Dermis microvascular lymphatic vessel endothelial cell (primary cell): ENCODE measurements at regions not wholly inside any gene's neighbourhood (a gene's known extent, or its start where the extent isn't known, plus 50 kb on each side); places are given as distances from the start of the nearest gene placed in this dataset.

Experiments used
- DNase-seq, 2 donors: peaks; one replicate each; pipeline versions ENCODE4 v3.0.0 to v3.0.0-alpha.2; 2010; ENCODE audit warnings: low read depth in 2 of 2

GRCh38 chr3:168469436-168469835 lies 373.7 kb upstream of the GOLIM4 start:
- no peak for DNase-seq

DNA sequence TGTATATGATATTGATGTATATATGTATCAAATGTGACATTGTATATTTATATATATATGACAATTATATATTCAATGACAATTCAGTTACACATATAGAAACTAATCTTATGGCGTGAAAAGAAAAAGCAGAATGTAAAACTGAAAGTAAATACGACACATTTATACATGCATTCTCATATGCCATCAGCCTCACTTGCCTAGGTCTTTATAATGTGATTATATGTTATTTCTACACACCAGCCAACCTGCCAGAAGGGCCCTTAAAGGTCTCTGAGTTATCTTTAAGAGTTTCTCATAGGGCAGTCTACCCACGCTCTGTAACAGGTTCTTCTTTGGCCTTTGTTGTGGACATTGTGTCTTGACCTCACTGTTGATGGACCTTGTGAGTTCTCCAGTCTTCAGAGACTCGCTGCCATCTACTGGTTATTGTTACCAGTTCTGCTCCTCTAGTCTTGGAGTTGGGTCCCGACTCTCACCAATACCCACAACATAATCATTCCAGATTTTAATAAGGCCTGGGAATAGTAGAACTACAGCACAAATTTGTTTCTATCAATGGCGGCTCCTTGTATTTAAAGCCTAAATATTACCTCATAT lies 371.5 kb upstream of the GOLIM4 start:
- DNase-seq = no peak

DNA sequence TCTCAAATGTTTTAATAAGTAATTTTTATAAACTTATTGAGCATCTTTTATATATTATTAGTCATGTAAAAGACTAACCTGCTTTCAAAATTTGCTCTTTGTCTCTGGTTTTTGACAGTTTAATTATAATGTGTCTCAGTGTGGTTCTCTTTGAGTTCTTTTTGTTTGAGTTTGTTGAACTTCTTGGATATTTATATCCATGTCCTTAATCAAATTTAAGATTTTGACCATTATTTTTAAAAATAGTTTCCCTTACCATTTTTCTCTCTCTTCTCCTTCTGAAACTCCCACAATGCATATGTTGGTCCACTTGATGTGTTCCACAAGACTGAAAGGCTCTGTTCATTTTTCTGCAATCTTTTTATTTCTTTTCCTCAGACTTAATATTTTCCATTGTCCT lies 366.1 kb upstream of the GOLIM4 start:
- DNase-seq = no peak

DNA sequence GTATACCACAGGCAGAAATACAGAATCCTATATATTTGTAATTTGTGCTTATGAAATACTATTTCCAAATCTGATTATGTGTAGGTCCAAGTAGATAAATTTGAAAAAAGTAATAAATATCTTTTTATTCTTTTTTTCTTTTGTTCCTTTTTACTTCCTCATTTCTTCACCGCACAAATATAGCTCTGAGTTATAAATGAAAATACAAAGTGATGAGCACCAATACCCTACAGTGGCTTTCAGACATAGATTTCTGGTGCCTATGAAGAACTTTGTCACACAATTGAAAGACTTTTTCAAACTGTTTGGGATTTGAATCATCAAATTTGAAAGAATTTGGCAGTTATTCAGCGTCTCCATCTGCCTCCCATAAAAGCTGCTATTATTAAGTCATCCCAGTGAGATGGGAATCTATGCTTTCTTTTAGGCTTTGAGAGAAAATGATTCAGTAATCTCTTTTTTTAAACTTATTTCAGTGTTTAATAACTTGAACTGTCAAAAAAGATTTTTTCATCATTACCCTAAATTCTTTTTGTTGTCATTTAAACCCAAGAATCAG lies 363.6 kb upstream of the GOLIM4 start:
- no peak for DNase-seq

GRCh38 chr3:168457954-168458539 lies 362.3 kb upstream of the GOLIM4 start:
- DNase-seq = no peak

- no peak for DNase-seq
Measured at GRCh38 chr3:168455814-168456213, 360.1 kb upstream of the GOLIM4 start.

GRCh38 chr3:168453623-168454022 lies 357.9 kb upstream of the GOLIM4 start:
- no peak for DNase-seq

DNA sequence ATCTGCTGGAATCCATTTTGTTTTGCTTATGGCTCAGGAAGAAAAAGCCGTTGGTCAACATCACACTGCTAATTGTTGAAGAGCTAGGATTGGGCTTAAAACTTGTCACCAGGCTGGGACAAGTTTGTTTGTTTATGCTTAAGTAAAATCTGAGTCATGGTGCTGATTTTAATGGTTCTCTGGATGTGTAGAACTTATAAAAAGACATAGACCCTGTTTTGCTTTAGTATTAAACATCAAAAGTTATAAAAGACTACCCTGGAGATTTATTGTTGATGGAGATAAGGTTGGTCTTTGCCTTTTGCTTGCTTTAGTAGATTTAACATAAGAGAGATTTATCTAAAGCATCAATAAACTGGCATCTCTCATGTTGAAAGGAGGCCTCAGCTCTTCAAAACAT lies 348.2 kb upstream of the GOLIM4 start:
- DNase-seq = no peak

- no peak for DNase-seq
Measured at GRCh38 chr3:168442502-168442901, 346.8 kb upstream of the GOLIM4 start.

GRCh38 chr3:168436245-168436724 lies 340.6 kb upstream of the GOLIM4 start:
- no peak for DNase-seq

DNA sequence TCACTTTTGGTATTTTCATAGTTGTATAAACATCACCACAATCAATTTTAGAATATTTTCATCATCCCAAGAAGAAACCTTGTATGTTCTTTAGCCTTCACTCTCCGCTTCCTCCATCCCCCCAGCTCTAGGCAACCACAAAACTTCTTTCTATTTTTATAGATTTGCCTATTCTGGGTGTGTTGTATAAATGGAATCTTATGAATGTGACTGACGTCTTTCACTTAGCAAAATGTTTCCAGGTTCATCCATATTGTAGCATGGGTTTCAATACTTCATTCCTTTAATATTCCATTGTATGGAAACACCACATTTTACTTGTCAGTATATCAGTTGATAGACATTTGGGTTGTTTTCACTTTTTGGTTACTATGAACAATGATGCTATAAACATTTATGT lies 335.8 kb upstream of the GOLIM4 start:
- no peak for DNase-seq

- no peak for DNase-seq
Measured at GRCh38 chr3:168427835-168428475, 332.2 kb upstream of the GOLIM4 start.

DNA sequence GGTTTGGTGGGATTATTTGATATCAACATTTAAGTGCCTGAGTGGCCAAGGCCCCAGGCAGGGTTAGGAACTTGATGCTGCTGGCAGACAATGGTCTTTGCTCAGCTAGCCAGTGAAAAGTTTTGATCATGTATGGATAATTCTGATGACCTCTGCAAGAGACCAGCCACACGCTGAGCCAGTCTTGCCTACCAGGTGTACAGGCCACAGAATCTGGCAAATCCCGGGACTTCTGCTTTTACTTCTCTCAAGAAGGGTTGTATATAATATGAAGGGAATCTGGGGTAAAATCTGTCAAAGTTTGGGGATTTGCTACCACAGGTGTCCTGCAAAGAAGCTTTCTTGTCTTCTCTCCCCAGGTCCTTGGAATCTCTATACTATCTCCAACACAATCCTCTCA lies 331.4 kb upstream of the GOLIM4 start:
- no peak for DNase-seq

DNA sequence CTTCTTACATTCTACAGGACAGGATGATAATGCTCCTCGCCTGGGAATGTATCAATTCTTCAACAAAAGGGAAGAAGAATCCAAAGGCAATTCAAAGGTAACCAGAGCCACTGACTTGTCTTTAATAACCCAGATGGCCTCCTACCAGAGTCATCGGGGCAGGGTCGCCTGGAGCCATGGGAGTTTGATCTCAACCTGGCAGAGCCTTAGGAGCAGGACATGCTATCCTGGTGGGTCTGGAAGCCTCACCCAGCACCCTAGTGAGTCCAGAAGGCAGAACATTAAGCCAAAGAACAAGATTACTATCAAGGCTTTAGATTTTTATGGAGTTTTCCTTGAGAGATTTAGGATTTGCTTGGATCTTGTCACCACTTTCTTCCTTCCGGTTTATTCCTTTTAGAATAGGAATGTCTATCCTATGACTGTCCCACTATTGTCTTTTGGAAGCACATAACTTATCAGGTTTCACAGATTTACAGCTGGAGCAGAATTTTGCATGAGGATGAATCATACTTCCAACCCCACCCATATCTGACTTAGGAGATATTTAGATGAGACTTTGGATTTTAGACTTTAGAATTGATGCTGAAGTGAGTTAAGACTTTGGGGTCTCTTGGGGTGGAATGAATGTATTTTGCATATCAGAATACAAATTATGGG lies 330.3 kb upstream of the GOLIM4 start:
- DNase-seq = no peak

GRCh38 chr3:168424059-168424734 lies 328.5 kb upstream of the GOLIM4 start:
- DNase-seq = no peak

GRCh38 chr3:168422843-168423242 lies 327.1 kb upstream of the GOLIM4 start:
- no peak for DNase-seq

DNA sequence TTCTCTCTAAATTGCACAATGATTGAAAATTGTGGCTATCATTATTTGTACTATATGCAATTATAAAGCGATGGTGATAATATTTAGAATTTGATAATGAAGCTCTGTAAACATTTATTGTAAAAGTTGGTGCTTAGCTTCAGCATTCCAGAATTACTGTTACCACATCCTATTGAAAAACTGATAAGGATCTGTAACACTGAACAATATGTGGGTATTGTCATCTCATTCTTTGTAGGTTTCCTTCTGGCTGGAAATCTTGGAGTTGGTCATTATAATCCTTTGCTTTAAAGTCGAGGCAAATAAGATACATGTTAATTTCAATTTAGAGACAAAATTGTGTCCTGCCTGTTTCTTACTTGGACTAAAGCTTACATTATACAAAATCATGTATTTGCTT lies 323.4 kb upstream of the GOLIM4 start:
- DNase-seq = no peak

DNA sequence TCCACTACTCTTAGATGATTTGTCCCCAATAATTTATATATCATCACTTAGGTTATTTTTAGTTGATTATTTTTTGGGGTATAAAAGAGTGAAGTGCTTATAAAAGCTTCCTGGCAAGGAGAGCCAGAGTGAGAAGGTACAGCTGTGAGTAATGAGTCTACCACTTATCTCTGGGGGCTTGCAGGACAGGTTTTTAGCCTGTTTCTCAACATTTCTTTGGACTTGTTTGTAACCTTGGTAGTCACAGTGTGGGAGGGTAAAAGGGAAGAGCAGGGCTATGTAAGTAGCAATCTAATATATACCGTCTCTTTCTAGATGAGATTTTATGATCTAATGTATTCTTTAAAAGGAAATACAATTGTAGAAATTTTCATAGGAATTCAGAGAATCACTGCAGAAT lies 321.3 kb upstream of the GOLIM4 start:
- DNase-seq = no peak

DNA sequence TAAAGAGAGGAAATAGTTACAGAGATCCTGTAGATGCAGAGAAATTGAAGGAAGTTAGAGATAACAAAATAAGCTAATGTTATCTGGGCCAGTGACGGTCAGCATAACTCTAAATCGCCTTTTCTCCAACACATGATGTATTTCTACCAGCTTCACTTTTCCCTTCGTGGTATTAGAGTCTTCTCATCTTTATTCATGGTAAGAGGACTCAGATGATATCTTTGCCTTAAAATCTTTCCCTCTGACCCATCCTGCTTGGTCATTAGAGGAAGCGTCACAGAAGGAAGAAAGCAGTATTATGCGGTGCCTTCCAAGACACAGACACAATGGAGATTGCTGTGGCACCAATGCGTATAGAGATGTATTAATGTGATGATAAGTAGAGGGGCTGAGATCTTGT lies 320.7 kb upstream of the GOLIM4 start:
- DNase-seq = no peak

- DNase-seq = no peak
Measured at GRCh38 chr3:168414149-168414548, 318.4 kb upstream of the GOLIM4 start.

DNA sequence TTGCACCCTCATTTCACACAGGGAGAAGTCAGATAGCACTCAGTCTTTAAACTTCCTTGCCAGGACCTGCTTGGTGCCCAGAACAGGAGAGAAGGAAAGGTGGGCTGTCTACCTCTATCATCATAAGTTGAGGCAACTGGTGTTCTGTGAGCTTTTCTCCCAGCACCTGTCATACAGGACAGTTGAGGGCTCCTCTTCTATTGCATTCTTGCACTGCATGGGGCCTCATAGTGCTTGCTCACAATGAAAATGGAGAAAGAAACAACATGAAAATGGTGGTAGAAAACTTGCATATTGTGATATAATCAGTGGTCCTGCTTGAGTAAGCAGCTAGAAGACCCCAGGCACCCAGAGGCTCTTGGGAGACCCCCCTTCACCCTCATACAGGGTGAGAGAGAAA lies 311.7 kb upstream of the GOLIM4 start:
- no peak for DNase-seq

DNA sequence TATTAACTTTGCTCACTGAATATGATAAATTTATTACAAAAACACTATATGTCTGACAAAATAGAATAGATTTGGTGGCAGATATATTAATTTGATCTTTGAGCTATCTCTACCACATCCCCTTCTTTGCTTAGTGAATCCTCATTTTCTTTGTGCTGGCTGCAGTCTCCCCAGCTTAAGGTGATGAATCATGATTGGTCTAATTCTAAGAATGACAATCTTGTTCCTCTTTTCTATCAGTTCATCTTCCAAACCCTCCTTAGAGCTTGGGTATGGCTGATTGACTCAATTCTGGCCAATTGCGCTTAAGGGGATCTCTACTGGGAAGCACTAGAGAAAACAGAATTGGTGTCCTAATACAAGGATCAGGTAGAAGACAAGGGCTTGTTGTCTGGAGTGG lies 309.6 kb upstream of the GOLIM4 start:
- DNase-seq = no peak
